GM20000 (cell line): ENCODE measurements at regions not wholly inside any gene's neighbourhood (a gene's known extent, or its start where the extent isn't known, plus 50 kb on each side); places are given as distances from the start of the nearest gene placed in this dataset.

Source experiments
- DNase-seq: peaks from one replicate; pipeline ENCODE4 v3.0.0; 2012; ENCODE audit warnings: low spot score
- TF ChIP-seq, protein P1 (sequence below): IDR thresholded peaks from 2 replicates; pipeline ENCODE4 v1.5.1; 2012; ENCODE audit warnings: mild to moderate bottlenecking, control low read depth; ENCODE audit errors: extremely low read depth, missing control alignments

GRCh38 chr2:128498086-128498485 lies 179.4 kb upstream of the HS6ST1 start:
- TF ChIP-seq, protein P1, sequence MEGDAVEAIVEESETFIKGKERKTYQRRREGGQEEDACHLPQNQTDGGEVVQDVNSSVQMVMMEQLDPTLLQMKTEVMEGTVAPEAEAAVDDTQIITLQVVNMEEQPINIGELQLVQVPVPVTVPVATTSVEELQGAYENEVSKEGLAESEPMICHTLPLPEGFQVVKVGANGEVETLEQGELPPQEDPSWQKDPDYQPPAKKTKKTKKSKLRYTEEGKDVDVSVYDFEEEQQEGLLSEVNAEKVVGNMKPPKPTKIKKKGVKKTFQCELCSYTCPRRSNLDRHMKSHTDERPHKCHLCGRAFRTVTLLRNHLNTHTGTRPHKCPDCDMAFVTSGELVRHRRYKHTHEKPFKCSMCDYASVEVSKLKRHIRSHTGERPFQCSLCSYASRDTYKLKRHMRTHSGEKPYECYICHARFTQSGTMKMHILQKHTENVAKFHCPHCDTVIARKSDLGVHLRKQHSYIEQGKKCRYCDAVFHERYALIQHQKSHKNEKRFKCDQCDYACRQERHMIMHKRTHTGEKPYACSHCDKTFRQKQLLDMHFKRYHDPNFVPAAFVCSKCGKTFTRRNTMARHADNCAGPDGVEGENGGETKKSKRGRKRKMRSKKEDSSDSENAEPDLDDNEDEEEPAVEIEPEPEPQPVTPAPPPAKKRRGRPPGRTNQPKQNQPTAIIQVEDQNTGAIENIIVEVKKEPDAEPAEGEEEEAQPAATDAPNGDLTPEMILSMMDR: no peak
- no peak for DNase-seq

GRCh38 chr2:128498589-128498988 lies 179.9 kb upstream of the HS6ST1 start:
- TF ChIP-seq, protein P1: no peak
- DNase-seq: no peak

- DNase-seq: no peak
- TF ChIP-seq, protein P1: no peak
These were observed 180.9 kb upstream of the HS6ST1 start for GRCh38 chr2:128499367-128500137.

- TF ChIP-seq, protein P1: no peak
- no peak for DNase-seq
These were observed 181.6 kb upstream of the HS6ST1 start for GRCh38 chr2:128500138-128500800.

- TF ChIP-seq, protein P1: no peak
These were observed 182.5 kb upstream of the HS6ST1 start for GRCh38 chr2:128501006-128501690.

DNA sequence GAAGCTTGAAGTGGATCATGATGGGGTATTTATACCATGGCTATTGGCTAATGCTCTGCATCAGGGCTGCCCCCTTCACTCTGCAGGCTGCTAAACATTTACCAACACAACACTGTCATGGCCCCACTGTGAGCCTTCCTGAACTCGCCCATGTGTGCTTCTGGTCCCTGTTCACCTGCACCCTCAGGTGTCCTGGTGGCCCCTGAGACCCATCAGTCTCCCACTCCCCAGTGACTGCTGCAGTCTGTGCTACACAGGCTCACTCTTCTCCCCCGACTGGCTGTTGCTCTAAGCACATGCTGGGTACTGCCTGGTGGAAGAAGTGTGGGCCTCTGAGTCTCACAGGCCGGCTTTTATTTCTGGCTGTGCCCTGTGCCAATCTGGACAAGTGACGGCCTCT lies 183.0 kb upstream of the HS6ST1 start:
- no peak for DNase-seq
- TF ChIP-seq, protein P1: no peak

More at GRCh38 chr2:128501006-128501690, 182.5 kb upstream of the HS6ST1 start:
- no peak for DNase-seq

- TF ChIP-seq, protein P1: no peak
These were observed 183.5 kb upstream of the HS6ST1 start for GRCh38 chr2:128502200-128502599.

More at GRCh38 chr2:128502200-128502599, 183.5 kb upstream of the HS6ST1 start:
- DNase-seq: no peak
